ENCODE measurements at regions not wholly inside any gene's neighbourhood (a gene's known extent, or its start where the extent isn't known, plus 50 kb on each side); places are given as distances from the start of the nearest gene placed in this dataset.

- ChIA-PET CTCF (no interaction called here), POLR2A (no interaction called here)
- Histone ChIP-seq H3K4me2 (no peak overlapping the region), H3K27ac (no peak overlapping the region), H3K4me1 (no peaks in the 10 kb centered on the region), H3K9me3 (no peaks in the 10 kb centered on the region), H3K4me3 (no peak overlapping the region)
- FAIRE-seq (no peak), ATAC-seq (no peak), DNase-seq (ENCODE audit: low read depth in 1 of 2, low spot score in 1 of 2) (no peak)
- TF ChIP-seq ZNF302 (CRISPR knock-in tag; IDR thresholded peaks at IDR 0.05): no peak
- no peak for TF ChIP-seq NFE2L2 (conservative IDR thresholded peaks at IDR 0.05; ENCODE audit: low read length)
- TF ChIP-seq HOXB13 (CRISPR knock-in tag; IDR thresholded peaks at IDR 0.05; ENCODE audit: low read depth): no peak
- TF ChIP-seq, protein P1, sequence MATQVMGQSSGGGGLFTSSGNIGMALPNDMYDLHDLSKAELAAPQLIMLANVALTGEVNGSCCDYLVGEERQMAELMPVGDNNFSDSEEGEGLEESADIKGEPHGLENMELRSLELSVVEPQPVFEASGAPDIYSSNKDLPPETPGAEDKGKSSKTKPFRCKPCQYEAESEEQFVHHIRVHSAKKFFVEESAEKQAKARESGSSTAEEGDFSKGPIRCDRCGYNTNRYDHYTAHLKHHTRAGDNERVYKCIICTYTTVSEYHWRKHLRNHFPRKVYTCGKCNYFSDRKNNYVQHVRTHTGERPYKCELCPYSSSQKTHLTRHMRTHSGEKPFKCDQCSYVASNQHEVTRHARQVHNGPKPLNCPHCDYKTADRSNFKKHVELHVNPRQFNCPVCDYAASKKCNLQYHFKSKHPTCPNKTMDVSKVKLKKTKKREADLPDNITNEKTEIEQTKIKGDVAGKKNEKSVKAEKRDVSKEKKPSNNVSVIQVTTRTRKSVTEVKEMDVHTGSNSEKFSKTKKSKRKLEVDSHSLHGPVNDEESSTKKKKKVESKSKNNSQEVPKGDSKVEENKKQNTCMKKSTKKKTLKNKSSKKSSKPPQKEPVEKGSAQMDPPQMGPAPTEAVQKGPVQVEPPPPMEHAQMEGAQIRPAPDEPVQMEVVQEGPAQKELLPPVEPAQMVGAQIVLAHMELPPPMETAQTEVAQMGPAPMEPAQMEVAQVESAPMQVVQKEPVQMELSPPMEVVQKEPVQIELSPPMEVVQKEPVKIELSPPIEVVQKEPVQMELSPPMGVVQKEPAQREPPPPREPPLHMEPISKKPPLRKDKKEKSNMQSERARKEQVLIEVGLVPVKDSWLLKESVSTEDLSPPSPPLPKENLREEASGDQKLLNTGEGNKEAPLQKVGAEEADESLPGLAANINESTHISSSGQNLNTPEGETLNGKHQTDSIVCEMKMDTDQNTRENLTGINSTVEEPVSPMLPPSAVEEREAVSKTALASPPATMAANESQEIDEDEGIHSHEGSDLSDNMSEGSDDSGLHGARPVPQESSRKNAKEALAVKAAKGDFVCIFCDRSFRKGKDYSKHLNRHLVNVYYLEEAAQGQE (IDR thresholded peaks at IDR 0.05): no peak
- no peak for TF ChIP-seq EP300 (IDR thresholded peaks at IDR 0.05)
- TF ChIP-seq EHMT2 (IDR thresholded peaks at IDR 0.05; ENCODE audit: low read depth): no peak
- TF ChIP-seq ZSCAN20 (CRISPR knock-in tag; IDR thresholded peaks at IDR 0.05): no peak
- no peak for TF ChIP-seq CHD2 (IDR thresholded peaks at IDR 0.05; ENCODE audit: low read length, partially characterized antibody)
- TF ChIP-seq, protein P2, sequence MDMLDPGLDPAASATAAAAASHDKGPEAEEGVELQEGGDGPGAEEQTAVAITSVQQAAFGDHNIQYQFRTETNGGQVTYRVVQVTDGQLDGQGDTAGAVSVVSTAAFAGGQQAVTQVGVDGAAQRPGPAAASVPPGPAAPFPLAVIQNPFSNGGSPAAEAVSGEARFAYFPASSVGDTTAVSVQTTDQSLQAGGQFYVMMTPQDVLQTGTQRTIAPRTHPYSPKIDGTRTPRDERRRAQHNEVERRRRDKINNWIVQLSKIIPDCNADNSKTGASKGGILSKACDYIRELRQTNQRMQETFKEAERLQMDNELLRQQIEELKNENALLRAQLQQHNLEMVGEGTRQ (IDR thresholded peaks at IDR 0.05): no peak
- TF ChIP-seq RNF2 (IDR thresholded peaks at IDR 0.05; ENCODE audit: borderline replicate concordance, low read depth): no peak
- no peak for TF ChIP-seq MAFK (IDR thresholded peaks at IDR 0.05; ENCODE audit: partially characterized antibody)
Measured at GRCh38 chr16:17011712-17012111, 459.0 kb downstream of the XYLT1 start.

- TF ChIP-seq GATA3 (IDR thresholded peaks at IDR 0.05; ENCODE audit: borderline replicate concordance) (no peak), ESRRA (IDR thresholded peaks at IDR 0.05; ENCODE audit: borderline replicate concordance, low read length) (no peak), SREBF2 (IDR thresholded peaks at IDR 0.05) (no peak), ZFP36 (IDR thresholded peaks at IDR 0.05; ENCODE audit: borderline replicate concordance, partially characterized antibody) (no peak), MAX (IDR thresholded peaks at IDR 0.05) (no peak), RCOR1 (IDR thresholded peaks at IDR 0.05; ENCODE audit: low read depth, low read length) (no peak)
- TF ChIP-seq, protein P3, sequence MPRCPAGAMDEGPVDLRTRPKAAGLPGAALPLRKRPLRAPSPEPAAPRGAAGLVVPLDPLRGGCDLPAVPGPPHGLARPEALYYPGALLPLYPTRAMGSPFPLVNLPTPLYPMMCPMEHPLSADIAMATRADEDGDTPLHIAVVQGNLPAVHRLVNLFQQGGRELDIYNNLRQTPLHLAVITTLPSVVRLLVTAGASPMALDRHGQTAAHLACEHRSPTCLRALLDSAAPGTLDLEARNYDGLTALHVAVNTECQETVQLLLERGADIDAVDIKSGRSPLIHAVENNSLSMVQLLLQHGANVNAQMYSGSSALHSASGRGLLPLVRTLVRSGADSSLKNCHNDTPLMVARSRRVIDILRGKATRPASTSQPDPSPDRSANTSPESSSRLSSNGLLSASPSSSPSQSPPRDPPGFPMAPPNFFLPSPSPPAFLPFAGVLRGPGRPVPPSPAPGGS (IDR thresholded peaks at IDR 0.05): no peak
- TF ChIP-seq, protein P1 (IDR thresholded peaks at IDR 0.05): no peak
- Histone ChIP-seq H3K4me1 (no peaks in the 10 kb centered on the region), H3K9me3 (0 out of 3 replicates have a peak, but pooled peaks cover 4% of the 10 kb centered on the region), H3K27ac (no peak overlapping the region), H3K4me2 (no peak overlapping the region), H3K4me3 (no peak overlapping the region)
- ChIA-PET CTCF (no interaction called here), POLR2A (no interaction called here)
- ATAC-seq (no peak), FAIRE-seq (no peak), DNase-seq (ENCODE audit: low read depth in 1 of 2, low spot score in 1 of 2) (no peak)
- WGBS (ENCODE audit: missing lambda C conversion rate): 57% methylated on average over 8 of the region's 8 CpGs
Measured at GRCh38 chr16:17013038-17013437, 457.7 kb downstream of the XYLT1 start.
